ENCODE measurements at regions not wholly inside any gene's neighbourhood (a gene's known extent, or its start where the extent isn't known, plus 50 kb on each side); places are given as distances from the start of the nearest gene placed in this dataset.

- no peak overlapping the region for H3K4me3 ChIP-seq (ENCODE audit: insufficient read depth, low read depth, low read length)
- no peaks in the 10 kb centered on the region for H3K9me3 Mint-ChIP-seq (ENCODE audit: unreplicated experiment)
- FAIRE-seq (no peak), DNase-seq (ENCODE audit: low read depth) (no peak)
- H3K36me3 ChIP-seq (ENCODE audit: insufficient read depth, low read length), result no peaks in the 10 kb centered on the region
- no peak overlapping the region for H3K4me2 ChIP-seq (ENCODE audit: low read length)
- no peak overlapping the region for H3K9ac ChIP-seq (ENCODE audit: low read length)
- peaks cover 11% of the 10 kb centered on the region for H3K27me3 Mint-ChIP-seq (ENCODE audit: low read depth, unreplicated experiment)
- H3K4me1 Mint-ChIP-seq (ENCODE audit: low read depth, unreplicated experiment), result no peaks in the 10 kb centered on the region
- TF ChIP-seq EZH2 (IDR thresholded peaks at IDR 0.05; ENCODE audit: insufficient read depth, low read length) (no peak), CTCF (IDR thresholded peaks at IDR 0.05; ENCODE audit: insufficient read depth, low read depth, low read length) (no peak)
- no peak overlapping the region for H3K27ac Mint-ChIP-seq (ENCODE audit: unreplicated experiment)
- no peak overlapping the region for H3K27ac ChIP-seq (ENCODE audit: low read depth, low read length)
- no peak overlapping the region for H3K4me3 Mint-ChIP-seq (ENCODE audit: unreplicated experiment)
- H2AFZ ChIP-seq (ENCODE audit: low read depth, low read length), result no peak overlapping the region
- H3K27me3 ChIP-seq (ENCODE audit: insufficient read depth, low read length), result peaks cover 2% of the 10 kb centered on the region
- no peaks in the 10 kb centered on the region for H3K4me1 ChIP-seq (ENCODE audit: insufficient read depth, low read length)
- no peaks in the 10 kb centered on the region for H3K36me3 Mint-ChIP-seq (ENCODE audit: low read depth, unreplicated experiment)
- H3K9me3 ChIP-seq (ENCODE audit: insufficient read depth, low read depth, low read length), result no peaks in the 10 kb centered on the region
- H3K79me2 ChIP-seq (ENCODE audit: insufficient read depth, low read length), result no peaks in the 10 kb centered on the region
- H4K20me1 ChIP-seq (ENCODE audit: insufficient read depth, low read length), result no peaks in the 10 kb centered on the region
Measured at GRCh38 chr3:181940703-181941102, 229.0 kb downstream of the SOX2 start.

- Mint-ChIP-seq H3K36me3 (ENCODE audit: low read depth, unreplicated experiment) (no peaks in the 10 kb centered on the region), H3K27me3 (ENCODE audit: low read depth, unreplicated experiment) (peaks cover 11% of the 10 kb centered on the region), H3K9me3 (ENCODE audit: unreplicated experiment) (no peaks in the 10 kb centered on the region), H3K4me1 (ENCODE audit: low read depth, unreplicated experiment) (no peaks in the 10 kb centered on the region), H3K4me3 (ENCODE audit: unreplicated experiment) (no peak overlapping the region), H3K27ac (ENCODE audit: unreplicated experiment) (no peak overlapping the region)
- H3K27ac ChIP-seq (ENCODE audit: low read depth, low read length), result no peak overlapping the region
- H3K27me3 ChIP-seq (ENCODE audit: insufficient read depth, low read length), result peaks cover 2% of the 10 kb centered on the region
- no peak overlapping the region for H3K4me3 ChIP-seq (ENCODE audit: insufficient read depth, low read depth, low read length)
- FAIRE-seq (no peak), DNase-seq (ENCODE audit: low read depth) (no peak)
- H3K9me3 ChIP-seq (ENCODE audit: insufficient read depth, low read depth, low read length), result no peaks in the 10 kb centered on the region
- H3K9ac ChIP-seq (ENCODE audit: low read length), result no peak overlapping the region
- H3K79me2 ChIP-seq (ENCODE audit: insufficient read depth, low read length), result no peaks in the 10 kb centered on the region
- H3K4me1 ChIP-seq (ENCODE audit: insufficient read depth, low read length), result no peaks in the 10 kb centered on the region
- no peak overlapping the region for H3K4me2 ChIP-seq (ENCODE audit: low read length)
- no peak for TF ChIP-seq CTCF (IDR thresholded peaks at IDR 0.05; ENCODE audit: insufficient read depth, low read depth, low read length)
- TF ChIP-seq EZH2 (IDR thresholded peaks at IDR 0.05; ENCODE audit: insufficient read depth, low read length), result no peak
- no peaks in the 10 kb centered on the region for H3K36me3 ChIP-seq (ENCODE audit: insufficient read depth, low read length)
- H4K20me1 ChIP-seq (ENCODE audit: insufficient read depth, low read length), result no peaks in the 10 kb centered on the region
- no peak overlapping the region for H2AFZ ChIP-seq (ENCODE audit: low read depth, low read length)
Measured at GRCh38 chr3:181941250-181941649, 229.5 kb downstream of the SOX2 start.

- no peaks in the 10 kb centered on the region for H3K9me3 ChIP-seq (ENCODE audit: insufficient read depth, low read depth, low read length)
- H4K20me1 ChIP-seq (ENCODE audit: insufficient read depth, low read length), result no peaks in the 10 kb centered on the region
- no peak overlapping the region for H2AFZ ChIP-seq (ENCODE audit: low read depth, low read length)
- peaks cover 11% of the 10 kb centered on the region for H3K27me3 Mint-ChIP-seq (ENCODE audit: low read depth, unreplicated experiment)
- H3K4me2 ChIP-seq (ENCODE audit: low read length), result no peak overlapping the region
- H3K27ac ChIP-seq (ENCODE audit: low read depth, low read length), result no peak overlapping the region
- H3K79me2 ChIP-seq (ENCODE audit: insufficient read depth, low read length), result no peaks in the 10 kb centered on the region
- DNase-seq (ENCODE audit: low read depth) (no peak), FAIRE-seq (no peak)
- H3K36me3 Mint-ChIP-seq (ENCODE audit: low read depth, unreplicated experiment), result no peaks in the 10 kb centered on the region
- H3K4me1 Mint-ChIP-seq (ENCODE audit: low read depth, unreplicated experiment), result no peaks in the 10 kb centered on the region
- H3K9me3 Mint-ChIP-seq (ENCODE audit: unreplicated experiment), result no peaks in the 10 kb centered on the region
- no peak overlapping the region for H3K4me3 ChIP-seq (ENCODE audit: insufficient read depth, low read depth, low read length)
- no peak overlapping the region for H3K4me3 Mint-ChIP-seq (ENCODE audit: unreplicated experiment)
- no peaks in the 10 kb centered on the region for H3K36me3 ChIP-seq (ENCODE audit: insufficient read depth, low read length)
- H3K4me1 ChIP-seq (ENCODE audit: insufficient read depth, low read length), result no peaks in the 10 kb centered on the region
- peaks cover 2% of the 10 kb centered on the region for H3K27me3 ChIP-seq (ENCODE audit: insufficient read depth, low read length)
- H3K27ac Mint-ChIP-seq (ENCODE audit: unreplicated experiment), result no peak overlapping the region
- no peak overlapping the region for H3K9ac ChIP-seq (ENCODE audit: low read length)
- no peak for TF ChIP-seq EZH2 (IDR thresholded peaks at IDR 0.05; ENCODE audit: insufficient read depth, low read length)
- TF ChIP-seq CTCF (IDR thresholded peaks at IDR 0.05; ENCODE audit: insufficient read depth, low read depth, low read length), result no peak
Measured at GRCh38 chr3:181943285-181943684, 231.6 kb downstream of the SOX2 start.

All from astrocyte (in vitro differentiated cells and primary cell).